ENCODE measurements at regions not wholly inside any gene's neighbourhood (a gene's known extent, or its start where the extent isn't known, plus 50 kb on each side); places are given as distances from the start of the nearest gene placed in this dataset.

DNA sequence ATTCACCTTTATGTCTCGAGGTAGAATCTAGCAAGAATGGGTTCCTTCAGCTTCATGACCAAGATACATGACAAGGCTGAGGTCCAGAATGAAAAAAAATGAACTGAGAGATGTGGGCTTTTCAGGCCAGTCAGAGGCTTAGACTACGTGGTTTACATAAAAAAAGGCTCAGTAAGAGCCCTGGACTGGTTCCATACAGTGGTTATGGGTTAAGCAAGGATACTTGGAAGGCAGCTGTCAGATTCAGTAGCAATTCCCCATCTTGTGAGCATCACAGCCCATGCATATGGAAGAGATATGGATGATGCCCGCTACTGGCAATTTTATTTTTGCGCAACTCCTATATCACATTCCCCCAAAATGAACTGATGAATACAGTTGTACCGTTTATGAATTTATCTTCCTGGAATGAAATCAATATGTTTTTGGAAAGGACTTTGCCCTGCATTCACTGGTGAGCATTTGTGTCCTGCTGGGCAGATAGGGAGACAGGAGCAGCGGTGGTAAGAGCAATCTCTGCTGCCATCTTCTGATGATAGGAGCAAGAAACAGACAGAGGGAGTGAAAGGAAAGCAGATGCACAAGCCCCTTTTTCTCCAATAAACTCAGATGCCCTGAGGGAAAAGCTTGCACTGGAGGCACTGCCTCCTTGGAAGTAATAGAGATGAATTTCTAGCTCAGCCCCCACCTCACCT lies 280.4 kb downstream of the GALC start:
- ChIA-PET CTCF (no interaction called here), POLR2A (no interaction called here)
- H2AFZ ChIP-seq (ENCODE audit: low read depth, low read length), result no peak overlapping the region
- no peak overlapping the region for H3K27ac ChIP-seq (ENCODE audit: insufficient read depth, low read depth, low read length)
- H3K4me1 ChIP-seq (ENCODE audit: control insufficient read depth, extremely low read depth, insufficient read depth, low read length), result no peaks in the 10 kb centered on the region
- no peaks in the 10 kb centered on the region for H3K9me1 ChIP-seq (replicated peaks; ENCODE audit: control insufficient read depth, extremely low read depth, insufficient read depth, low read length)
- dilution Hi-C loops (cut with MboI; ENCODE audit: extremely low pct_ligation_motif_present, low sequenced_read_pairs) (no loop called here), intact Hi-C loops (cut with micrococcal nuclease) (no loop called here)
- FAIRE-seq (no peak), DNase-seq (ENCODE audit: low read depth, low spot score) (no peak)
- no peak overlapping the region for H3K9ac ChIP-seq (replicated peaks; ENCODE audit: extremely low read depth, insufficient read depth, low read length)
- H3K4me2 ChIP-seq (ENCODE audit: insufficient read depth, low read length), result no peak overlapping the region
- no peaks in the 10 kb centered on the region for H4K20me1 ChIP-seq (replicated peaks; ENCODE audit: control insufficient read depth, extremely low read depth, insufficient read depth, low read length)
- H3K9me3 ChIP-seq (replicated peaks; ENCODE audit: control insufficient read depth, insufficient read depth, low read length), result peaks cover 5% of the 10 kb centered on the region
- H3K27me3 ChIP-seq (ENCODE audit: control insufficient read depth in 2 of 2, insufficient read depth in 2 of 2, low read length in 2 of 2), result no peaks in the 10 kb centered on the region
- BruUV-seq (replicated peaks), result no TSS peak
- no peak for TF ChIP-seq MYC (IDR thresholded peaks at IDR 0.05; ENCODE audit: low read depth, low read length)
- TF ChIP-seq, protein P1, sequence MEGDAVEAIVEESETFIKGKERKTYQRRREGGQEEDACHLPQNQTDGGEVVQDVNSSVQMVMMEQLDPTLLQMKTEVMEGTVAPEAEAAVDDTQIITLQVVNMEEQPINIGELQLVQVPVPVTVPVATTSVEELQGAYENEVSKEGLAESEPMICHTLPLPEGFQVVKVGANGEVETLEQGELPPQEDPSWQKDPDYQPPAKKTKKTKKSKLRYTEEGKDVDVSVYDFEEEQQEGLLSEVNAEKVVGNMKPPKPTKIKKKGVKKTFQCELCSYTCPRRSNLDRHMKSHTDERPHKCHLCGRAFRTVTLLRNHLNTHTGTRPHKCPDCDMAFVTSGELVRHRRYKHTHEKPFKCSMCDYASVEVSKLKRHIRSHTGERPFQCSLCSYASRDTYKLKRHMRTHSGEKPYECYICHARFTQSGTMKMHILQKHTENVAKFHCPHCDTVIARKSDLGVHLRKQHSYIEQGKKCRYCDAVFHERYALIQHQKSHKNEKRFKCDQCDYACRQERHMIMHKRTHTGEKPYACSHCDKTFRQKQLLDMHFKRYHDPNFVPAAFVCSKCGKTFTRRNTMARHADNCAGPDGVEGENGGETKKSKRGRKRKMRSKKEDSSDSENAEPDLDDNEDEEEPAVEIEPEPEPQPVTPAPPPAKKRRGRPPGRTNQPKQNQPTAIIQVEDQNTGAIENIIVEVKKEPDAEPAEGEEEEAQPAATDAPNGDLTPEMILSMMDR (IDR thresholded peaks at IDR 0.05; ENCODE audit: extremely low read depth in 1 of 2, insufficient read depth in 1 of 2, low read depth in 1 of 2, low read length in 2 of 2), result no peak
- no peak for TF ChIP-seq FOS (IDR thresholded peaks at IDR 0.05; ENCODE audit: borderline replicate concordance, insufficient read depth, low read length)
- H3K79me2 ChIP-seq (ENCODE audit: control insufficient read depth, insufficient read depth, low read length), result no peaks in the 10 kb centered on the region
- H3K36me3 ChIP-seq (ENCODE audit: control insufficient read depth in 2 of 2, extremely low read depth in 1 of 2, insufficient read depth in 2 of 2, low read length in 2 of 2), result no peaks in the 10 kb centered on the region
- no peak overlapping the region for H3K4me3 ChIP-seq (replicated peaks in 1 of 3; ENCODE audit: insufficient read depth in 1 of 3, low read depth in 1 of 3, low read length in 3 of 3)

DNA sequence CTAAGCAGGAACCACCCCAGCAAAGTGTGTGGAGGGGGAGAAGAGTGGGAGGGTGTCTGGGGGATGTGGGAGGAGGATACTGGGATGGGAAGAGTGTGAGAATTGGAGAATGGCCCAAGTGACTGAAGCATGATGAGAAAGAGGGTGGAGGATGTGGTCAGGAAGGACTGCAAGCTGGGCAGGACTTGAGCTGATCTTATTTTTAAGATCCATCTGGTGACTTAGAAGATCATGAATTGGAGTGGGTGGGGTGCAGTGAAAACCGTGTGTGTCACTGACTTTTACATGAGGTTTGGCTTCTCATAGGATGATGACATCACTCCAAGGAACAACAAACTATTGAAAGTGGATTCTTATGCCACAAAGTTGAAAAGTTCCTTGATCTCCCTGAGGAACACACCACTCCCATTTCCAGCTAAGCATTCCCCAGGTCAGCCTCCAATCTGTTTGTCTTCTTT lies 287.5 kb downstream of the GALC start:
- no peak overlapping the region for H3K4me3 ChIP-seq (replicated peaks in 1 of 3; ENCODE audit: insufficient read depth in 1 of 3, low read depth in 1 of 3, low read length in 3 of 3)
- no peak for DNase-seq (ENCODE audit: low read depth, low spot score)
- BruUV-seq (replicated peaks), result no TSS peak
- H3K27ac ChIP-seq (ENCODE audit: insufficient read depth, low read depth, low read length), result no peak overlapping the region
- H2AFZ ChIP-seq (ENCODE audit: low read depth, low read length), result no peak overlapping the region
- FAIRE-seq, result no peak
- H4K20me1 ChIP-seq (replicated peaks; ENCODE audit: control insufficient read depth, extremely low read depth, insufficient read depth, low read length), result no peaks in the 10 kb centered on the region
- ChIA-PET POLR2A (no interaction called here), CTCF (no interaction called here)
- H3K9ac ChIP-seq (replicated peaks; ENCODE audit: extremely low read depth, insufficient read depth, low read length), result no peak overlapping the region
- H3K36me3 ChIP-seq (ENCODE audit: control insufficient read depth in 2 of 2, extremely low read depth in 1 of 2, insufficient read depth in 2 of 2, low read length in 2 of 2), result no peaks in the 10 kb centered on the region
- dilution Hi-C loops (cut with MboI; ENCODE audit: extremely low pct_ligation_motif_present, low sequenced_read_pairs) (no loop called here), intact Hi-C loops (cut with micrococcal nuclease) (no loop called here)
- H3K4me1 ChIP-seq (ENCODE audit: control insufficient read depth, extremely low read depth, insufficient read depth, low read length), result no peaks in the 10 kb centered on the region
- H3K9me1 ChIP-seq (replicated peaks; ENCODE audit: control insufficient read depth, extremely low read depth, insufficient read depth, low read length), result no peaks in the 10 kb centered on the region
- H3K4me2 ChIP-seq (ENCODE audit: insufficient read depth, low read length), result no peak overlapping the region
- no peaks in the 10 kb centered on the region for H3K79me2 ChIP-seq (ENCODE audit: control insufficient read depth, insufficient read depth, low read length)
- TF ChIP-seq POLR2AphosphoS5 (IDR thresholded peaks at IDR 0.05; ENCODE audit: insufficient read depth, low read depth, low read length), result no peak
- no peak for TF ChIP-seq FOS (IDR thresholded peaks at IDR 0.05; ENCODE audit: borderline replicate concordance, insufficient read depth, low read length)
- no peak for TF ChIP-seq GATA2 (IDR thresholded peaks at IDR 0.05; ENCODE audit: insufficient read depth, insufficient read length, low read depth, low read length)
- no peak for TF ChIP-seq MYC (IDR thresholded peaks at IDR 0.05; ENCODE audit: low read depth, low read length)
- no peak for TF ChIP-seq JUN (IDR thresholded peaks at IDR 0.05; ENCODE audit: borderline replicate concordance, insufficient read depth, insufficient read length, low read depth)
- no peak for TF ChIP-seq POLR2A (IDR thresholded peaks at IDR 0.05; ENCODE audit: low read depth, low read length)
- TF ChIP-seq, protein P2, sequence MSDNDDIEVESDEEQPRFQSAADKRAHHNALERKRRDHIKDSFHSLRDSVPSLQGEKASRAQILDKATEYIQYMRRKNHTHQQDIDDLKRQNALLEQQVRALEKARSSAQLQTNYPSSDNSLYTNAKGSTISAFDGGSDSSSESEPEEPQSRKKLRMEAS (IDR thresholded peaks at IDR 0.05; ENCODE audit: insufficient read depth, insufficient read length), result no peak
- TF ChIP-seq EZH2 (IDR thresholded peaks at IDR 0.05; ENCODE audit: borderline replicate concordance, low read depth, low read length, severe bottlenecking), result no peak
- TF ChIP-seq, protein P1 (IDR thresholded peaks at IDR 0.05; ENCODE audit: extremely low read depth in 1 of 2, insufficient read depth in 1 of 2, low read depth in 1 of 2, low read length in 2 of 2), result no peak
- peaks cover 7% of the 10 kb centered on the region for H3K9me3 ChIP-seq (replicated peaks; ENCODE audit: control insufficient read depth, insufficient read depth, low read length)
- H3K27me3 ChIP-seq (ENCODE audit: control insufficient read depth in 2 of 2, insufficient read depth in 2 of 2, low read length in 2 of 2), result no peaks in the 10 kb centered on the region
